Endodermal cell (in vitro differentiated cells): ENCODE measurements at regions not wholly inside any gene's neighbourhood (a gene's known extent, or its start where the extent isn't known, plus 50 kb on each side); places are given as distances from the start of the nearest gene placed in this dataset.

Experiments used
- DNase-seq: peaks from one replicate; pipeline ENCODE4 v3.0.0-alpha.2; 2017
- H3K27ac ChIP-seq: 2 replicates; pipeline ENCODE4 v1.5.1; 2013; ENCODE audit warnings: mild to moderate bottlenecking, low read depth, low read length, moderate library complexity
- H3K27me3 ChIP-seq: 2 replicates; pipeline ENCODE4 v1.6.1; 2013; ENCODE audit warnings: mild to moderate bottlenecking, low read length, moderate library complexity; ENCODE audit not compliant: insufficient read depth, control insufficient read depth, poor library complexity, severe bottlenecking
- H3K36me3 ChIP-seq: 2 replicates; pipeline ENCODE4 v1.7.0; 2013; ENCODE audit warnings: mild to moderate bottlenecking, low read length, moderate library complexity; ENCODE audit not compliant: control insufficient read depth, insufficient read depth
- H3K4me1 ChIP-seq: one replicate; pipeline ENCODE4 v1.7.0; 2013; ENCODE audit warnings: low read length; ENCODE audit not compliant: control insufficient read depth, insufficient read depth
- H3K4me3 ChIP-seq: 2 replicates; pipeline ENCODE4 v1.5.1; 2013; ENCODE audit warnings: mild to moderate bottlenecking, low read length, moderate library complexity
- H3K9ac ChIP-seq: 2 replicates; pipeline ENCODE4 v1.6.1; 2013; ENCODE audit warnings: mild to moderate bottlenecking, low read length, moderate library complexity; ENCODE audit not compliant: poor library complexity, severe bottlenecking; ENCODE audit errors: extremely low read depth
- H3K9me3 ChIP-seq: 2 replicates; pipeline ENCODE4 v1.6.1; 2013; ENCODE audit warnings: mild to moderate bottlenecking, low read length, moderate library complexity; ENCODE audit not compliant: control insufficient read depth
- H3K27ac Mint-ChIP-seq: 2 replicates; pipeline ENCODE4 v1.8.0; 2020; ENCODE audit warnings: mixed read lengths
- H3K27me3 Mint-ChIP-seq: 2 replicates; pipeline ENCODE4 v1.8.0; 2021; ENCODE audit warnings: mild to moderate bottlenecking, mixed read lengths; ENCODE audit not compliant: insufficient read depth
- H3K36me3 Mint-ChIP-seq: 2 replicates; pipeline ENCODE4 v1.8.0; 2020; ENCODE audit warnings: low read depth, mixed read lengths
- H3K4me1 Mint-ChIP-seq: 2 replicates; pipeline ENCODE4 v1.8.0; 2020; ENCODE audit warnings: mixed read lengths
- H3K4me3 Mint-ChIP-seq: 2 replicates; pipeline ENCODE4 v1.8.0; 2020; ENCODE audit warnings: mild to moderate bottlenecking, moderate library complexity, mixed read lengths
- H3K9me3 Mint-ChIP-seq: 2 replicates; pipeline ENCODE4 v1.8.0; 2020; ENCODE audit warnings: mild to moderate bottlenecking, mixed read lengths
- WGBS, 2 experiments: methylation state at CpG; one replicate each; pipeline versions ENCODE4 v1.1.5 to v1.1.7; 2013; ENCODE audit warnings: missing lambda C conversion rate in 2 of 2, mixed read lengths in 1 of 2; ENCODE audit not compliant: insufficient coverage in 1 of 2, insufficient read length in 1 of 2; 5-methylcytosine and 5-hydroxymethylcytosine counted together
- TF ChIP-seq, protein P1 (sequence below): fragments of 200-600 bp; sonication (generic); conservative IDR thresholded peaks from 2 replicates; pipeline ENCODE4 v1.5.0; 2021; ENCODE audit warnings: antibody characterized with exemption, mild to moderate bottlenecking

DNA sequence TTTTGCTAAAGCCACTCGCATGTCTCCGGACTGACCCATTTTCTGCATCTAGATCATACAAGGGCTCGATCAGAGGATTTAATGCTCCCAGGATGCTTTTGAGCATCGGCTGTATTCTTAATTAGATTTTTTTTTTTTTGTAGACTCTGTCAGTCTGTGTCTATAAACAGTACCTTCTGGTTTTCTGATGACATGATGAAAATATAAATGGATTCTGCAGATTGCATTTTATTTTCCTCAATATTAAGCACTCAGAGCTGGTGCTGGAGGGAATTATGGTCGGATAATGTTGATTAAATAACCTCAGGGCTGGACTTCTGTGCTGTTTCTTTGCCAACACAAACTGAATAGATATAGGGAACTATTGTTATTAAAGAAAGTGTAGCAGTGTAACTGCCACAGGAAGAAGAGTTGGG lies 57.1 kb upstream of the LIMCH1 start:
- Histone ChIP-seq H3K27me3 (no peaks in the 10 kb centered on the region), H3K9me3 (no peaks in the 10 kb centered on the region), H3K4me3 (no peak overlapping the region), H3K4me1 (peaks cover 5% of the 10 kb centered on the region), H3K27ac (no peak overlapping the region), H3K9ac (no peak overlapping the region), H3K36me3 (no peaks in the 10 kb centered on the region)
- 89 to 94% methylated on average over 3 to 5 of the region's 5 CpGs for WGBS, 2 experiments
- Mint-ChIP-seq H3K27me3 (peaks cover 2% of the 10 kb centered on the region), H3K4me1 (peaks cover 11% of the 10 kb centered on the region), H3K27ac (no peak overlapping the region), H3K4me3 (no peak overlapping the region), H3K9me3 (no peaks in the 10 kb centered on the region), H3K36me3 (no peaks in the 10 kb centered on the region)
- DNase-seq: no peak
- TF ChIP-seq, protein P1, sequence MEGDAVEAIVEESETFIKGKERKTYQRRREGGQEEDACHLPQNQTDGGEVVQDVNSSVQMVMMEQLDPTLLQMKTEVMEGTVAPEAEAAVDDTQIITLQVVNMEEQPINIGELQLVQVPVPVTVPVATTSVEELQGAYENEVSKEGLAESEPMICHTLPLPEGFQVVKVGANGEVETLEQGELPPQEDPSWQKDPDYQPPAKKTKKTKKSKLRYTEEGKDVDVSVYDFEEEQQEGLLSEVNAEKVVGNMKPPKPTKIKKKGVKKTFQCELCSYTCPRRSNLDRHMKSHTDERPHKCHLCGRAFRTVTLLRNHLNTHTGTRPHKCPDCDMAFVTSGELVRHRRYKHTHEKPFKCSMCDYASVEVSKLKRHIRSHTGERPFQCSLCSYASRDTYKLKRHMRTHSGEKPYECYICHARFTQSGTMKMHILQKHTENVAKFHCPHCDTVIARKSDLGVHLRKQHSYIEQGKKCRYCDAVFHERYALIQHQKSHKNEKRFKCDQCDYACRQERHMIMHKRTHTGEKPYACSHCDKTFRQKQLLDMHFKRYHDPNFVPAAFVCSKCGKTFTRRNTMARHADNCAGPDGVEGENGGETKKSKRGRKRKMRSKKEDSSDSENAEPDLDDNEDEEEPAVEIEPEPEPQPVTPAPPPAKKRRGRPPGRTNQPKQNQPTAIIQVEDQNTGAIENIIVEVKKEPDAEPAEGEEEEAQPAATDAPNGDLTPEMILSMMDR: no peak

DNA sequence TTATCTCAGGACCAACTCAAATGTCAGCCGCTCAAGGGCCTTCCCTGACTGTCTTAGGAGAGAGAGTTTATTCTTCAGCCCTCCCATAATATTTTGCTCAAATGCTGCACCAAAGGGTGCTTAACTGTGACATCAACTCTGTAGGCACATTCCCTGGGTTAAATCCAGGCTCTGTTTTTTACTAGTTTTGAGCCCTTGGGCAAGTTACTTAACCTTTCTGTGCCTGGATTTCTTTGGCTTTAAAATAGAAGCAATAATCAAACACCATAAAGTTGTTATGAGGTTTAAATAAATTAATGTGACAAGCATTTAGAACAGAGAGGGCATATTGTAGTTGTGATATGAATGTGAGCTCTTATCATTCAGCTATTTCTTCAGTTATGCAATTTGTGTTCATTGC lies 54.2 kb upstream of the LIMCH1 start:
- Histone ChIP-seq H3K9me3 (no peaks in the 10 kb centered on the region), H3K9ac (no peak overlapping the region), H3K36me3 (no peaks in the 10 kb centered on the region), H3K27me3 (peaks cover 4% of the 10 kb centered on the region), H3K4me1 (peaks cover 5% of the 10 kb centered on the region), H3K4me3 (no peak overlapping the region), H3K27ac (no peak overlapping the region)
- Mint-ChIP-seq H3K27me3 (peaks cover 6% of the 10 kb centered on the region), H3K36me3 (no peaks in the 10 kb centered on the region), H3K4me3 (no peak overlapping the region), H3K4me1 (peaks cover 8% of the 10 kb centered on the region), H3K27ac (no peak overlapping the region), H3K9me3 (no peaks in the 10 kb centered on the region)
- no peak for DNase-seq
- TF ChIP-seq, protein P1: no peak
- 92% methylated on average over 1 of the region's 1 CpG; no CpG with 5 or more reads in 1 of the 2 experiments for WGBS, 2 experiments

GRCh38 chr4:41485041-41485440 lies 52.9 kb upstream of the LIMCH1 start:
- Histone ChIP-seq H3K4me1 (peaks cover 5% of the 10 kb centered on the region), H3K27me3 (peaks cover 4% of the 10 kb centered on the region), H3K27ac (no peak overlapping the region), H3K36me3 (no peaks in the 10 kb centered on the region), H3K9ac (no peak overlapping the region), H3K9me3 (no peaks in the 10 kb centered on the region), H3K4me3 (no peak overlapping the region)
- Mint-ChIP-seq H3K27me3 (peaks cover 6% of the 10 kb centered on the region), H3K27ac (no peak overlapping the region), H3K9me3 (peaks cover 3% of the 10 kb centered on the region), H3K36me3 (no peaks in the 10 kb centered on the region), H3K4me1 (peaks cover 8% of the 10 kb centered on the region), H3K4me3 (no peak overlapping the region)
- DNase-seq: no peak
- WGBS, 2 experiments: 88% methylated on average over 1 of the region's 1 CpG; no CpG with 5 or more reads in 1 of the 2 experiments
- TF ChIP-seq, protein P1: no peak
